ENCODE measurements at regions not wholly inside any gene's neighbourhood (a gene's known extent, or its start where the extent isn't known, plus 50 kb on each side); places are given as distances from the start of the nearest gene placed in this dataset.
"Not testable (repeated sequence)": the region's sequence is repeated elsewhere in the genome, so short reads cannot be mapped to it uniquely, and the experiment has no call there.

- DNase-seq = no peak
- no peaks in the 10 kb centered on the region for H3K27me3 ChIP-seq (ENCODE audit: control insufficient read depth in 3 of 3, insufficient read depth in 3 of 3, low read length in 2 of 3)
- ATAC-seq (ENCODE audit: insufficient read depth, low FRiP score) = no peak
- peak overlapping the region; percentile 6 for H3K4me3 ChIP-seq
- TF ChIP-seq, protein P1, sequence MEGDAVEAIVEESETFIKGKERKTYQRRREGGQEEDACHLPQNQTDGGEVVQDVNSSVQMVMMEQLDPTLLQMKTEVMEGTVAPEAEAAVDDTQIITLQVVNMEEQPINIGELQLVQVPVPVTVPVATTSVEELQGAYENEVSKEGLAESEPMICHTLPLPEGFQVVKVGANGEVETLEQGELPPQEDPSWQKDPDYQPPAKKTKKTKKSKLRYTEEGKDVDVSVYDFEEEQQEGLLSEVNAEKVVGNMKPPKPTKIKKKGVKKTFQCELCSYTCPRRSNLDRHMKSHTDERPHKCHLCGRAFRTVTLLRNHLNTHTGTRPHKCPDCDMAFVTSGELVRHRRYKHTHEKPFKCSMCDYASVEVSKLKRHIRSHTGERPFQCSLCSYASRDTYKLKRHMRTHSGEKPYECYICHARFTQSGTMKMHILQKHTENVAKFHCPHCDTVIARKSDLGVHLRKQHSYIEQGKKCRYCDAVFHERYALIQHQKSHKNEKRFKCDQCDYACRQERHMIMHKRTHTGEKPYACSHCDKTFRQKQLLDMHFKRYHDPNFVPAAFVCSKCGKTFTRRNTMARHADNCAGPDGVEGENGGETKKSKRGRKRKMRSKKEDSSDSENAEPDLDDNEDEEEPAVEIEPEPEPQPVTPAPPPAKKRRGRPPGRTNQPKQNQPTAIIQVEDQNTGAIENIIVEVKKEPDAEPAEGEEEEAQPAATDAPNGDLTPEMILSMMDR (IDR thresholded peaks at IDR 0.05; ENCODE audit: control extremely low read depth, extremely low read depth) = no peak
- no peak overlapping the region for H3K27ac ChIP-seq (ENCODE audit: low read depth in 1 of 2, low read length in 1 of 2)
- no peaks in the 10 kb centered on the region for H3K36me3 ChIP-seq (ENCODE audit: control insufficient read depth in 4 of 4, insufficient read depth in 4 of 4, low read length in 4 of 4)
- WGBS, 2 donors = 58 to 62% methylated on average over 2 of the region's 2 CpGs
- no peaks in the 10 kb centered on the region for H3K4me1 ChIP-seq (ENCODE audit: control insufficient read depth in 5 of 5, insufficient read depth in 5 of 5, low read length in 5 of 5)
- H3K9me3 ChIP-seq (ENCODE audit: control insufficient read depth in 4 of 4, insufficient read depth in 3 of 4, low read length in 3 of 4) = no peaks in the 10 kb centered on the region
- H3K9ac ChIP-seq (ENCODE audit: insufficient read depth in 1 of 2, low read length in 2 of 2) = no peak overlapping the region
These were observed 135.4 kb upstream of the KITLG start for GRCh38 chr12:88715673-88716072.

DNA sequence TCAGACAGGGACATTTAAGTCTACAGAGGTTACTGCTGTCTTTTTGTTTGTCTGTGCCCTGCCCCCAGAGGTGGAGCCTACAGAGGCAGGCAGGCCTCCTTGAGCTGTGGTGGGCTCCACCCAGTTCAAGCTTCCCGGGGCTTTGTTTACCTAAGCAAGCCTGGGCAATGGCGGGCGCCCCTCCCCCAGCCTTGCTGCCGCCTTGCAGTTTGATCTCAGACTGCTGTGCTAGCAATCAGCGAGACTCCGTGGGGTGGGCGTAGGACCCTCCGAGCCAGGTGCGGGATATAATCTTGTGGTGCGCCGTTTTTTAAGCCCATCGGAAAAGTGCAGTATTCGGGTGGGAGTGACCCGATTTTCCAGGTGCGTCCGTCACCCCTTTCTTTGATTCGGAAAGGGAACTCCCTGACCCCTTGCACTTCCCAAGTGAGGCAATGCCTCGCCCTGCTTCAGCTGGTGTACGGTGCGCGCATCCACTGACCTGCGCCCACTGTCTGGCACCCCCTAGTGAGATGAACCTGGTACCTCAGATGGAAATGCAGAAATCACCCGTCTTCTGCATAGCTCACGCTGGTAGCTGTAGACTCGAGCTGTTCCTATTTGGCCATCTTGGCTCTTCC lies 134.1 kb upstream of the KITLG start:
- not testable (repeated sequence) for H3K9ac ChIP-seq (ENCODE audit: insufficient read depth in 1 of 2, low read length in 2 of 2); H3K27ac ChIP-seq (ENCODE audit: low read depth in 1 of 2, low read length in 1 of 2); ATAC-seq (ENCODE audit: insufficient read depth, low FRiP score); H3K4me1 ChIP-seq (ENCODE audit: control insufficient read depth in 5 of 5, insufficient read depth in 5 of 5, low read length in 5 of 5); H3K4me3 ChIP-seq; H3K9me3 ChIP-seq (ENCODE audit: control insufficient read depth in 4 of 4, insufficient read depth in 3 of 4, low read length in 3 of 4); H3K36me3 ChIP-seq (ENCODE audit: control insufficient read depth in 4 of 4, insufficient read depth in 4 of 4, low read length in 4 of 4); H3K27me3 ChIP-seq (ENCODE audit: control insufficient read depth in 3 of 3, insufficient read depth in 3 of 3, low read length in 2 of 3); DNase-seq
- 93 to 94% methylated on average over 25 of the region's 25 CpGs for WGBS, 2 donors

DNA sequence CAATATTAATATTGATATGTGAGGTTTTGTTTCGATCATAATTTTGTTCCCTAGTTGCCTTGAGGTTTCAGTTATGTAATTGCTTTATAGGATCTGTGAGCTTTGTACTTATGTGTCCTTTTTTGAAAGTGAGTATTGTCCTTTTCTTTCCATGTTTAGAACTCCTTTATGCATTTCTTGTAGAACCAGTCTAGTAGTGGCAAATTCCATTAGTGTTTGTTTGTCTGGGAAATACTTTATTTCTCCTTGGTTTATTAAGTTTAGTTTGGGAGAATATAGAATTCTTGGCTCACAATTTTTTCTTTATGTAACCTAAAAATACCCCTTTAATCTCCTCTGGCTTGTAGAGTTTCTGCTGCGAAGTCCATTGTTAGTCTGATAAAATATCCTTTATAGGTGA lies 127.5 kb upstream of the KITLG start:
- 90 to 95% methylated on average over 2 of the region's 2 CpGs for WGBS, 2 donors
- no peak overlapping the region for H3K9ac ChIP-seq (ENCODE audit: insufficient read depth in 1 of 2, low read length in 2 of 2)
- TF ChIP-seq, protein P1 (IDR thresholded peaks at IDR 0.05; ENCODE audit: control extremely low read depth, extremely low read depth) = no peak

GRCh38 chr12:88706286-88706685 lies 126.0 kb upstream of the KITLG start:
- ATAC-seq (ENCODE audit: insufficient read depth, low FRiP score) = no peak
- Histone ChIP-seq H3K36me3 (ENCODE audit: control insufficient read depth in 4 of 4, insufficient read depth in 4 of 4, low read length in 4 of 4) (no peaks in the 10 kb centered on the region), H3K4me3 (no peak overlapping the region), H3K9ac (ENCODE audit: insufficient read depth in 1 of 2, low read length in 2 of 2) (no peak overlapping the region), H3K27me3 (ENCODE audit: control insufficient read depth in 3 of 3, insufficient read depth in 3 of 3, low read length in 2 of 3) (no peaks in the 10 kb centered on the region), H3K27ac (ENCODE audit: low read depth in 1 of 2, low read length in 1 of 2) (no peak overlapping the region), H3K9me3 (ENCODE audit: control insufficient read depth in 4 of 4, insufficient read depth in 3 of 4, low read length in 3 of 4) (no peaks in the 10 kb centered on the region), H3K4me1 (ENCODE audit: control insufficient read depth in 5 of 5, insufficient read depth in 5 of 5, low read length in 5 of 5) (no peaks in the 10 kb centered on the region)
- TF ChIP-seq, protein P1 (IDR thresholded peaks at IDR 0.05; ENCODE audit: control extremely low read depth, extremely low read depth) = no peak
- no peak for DNase-seq

More for the DNA sequence above, 127.5 kb upstream of the KITLG start:
- Histone ChIP-seq H3K4me3 (no peak overlapping the region), H3K36me3 (ENCODE audit: control insufficient read depth in 4 of 4, insufficient read depth in 4 of 4, low read length in 4 of 4) (no peaks in the 10 kb centered on the region), H3K27ac (ENCODE audit: low read depth in 1 of 2, low read length in 1 of 2) (no peak overlapping the region), H3K9me3 (ENCODE audit: control insufficient read depth in 4 of 4, insufficient read depth in 3 of 4, low read length in 3 of 4) (no peaks in the 10 kb centered on the region), H3K27me3 (ENCODE audit: control insufficient read depth in 3 of 3, insufficient read depth in 3 of 3, low read length in 2 of 3) (no peaks in the 10 kb centered on the region), H3K4me1 (ENCODE audit: control insufficient read depth in 5 of 5, insufficient read depth in 5 of 5, low read length in 5 of 5) (no peaks in the 10 kb centered on the region)
- ATAC-seq (ENCODE audit: insufficient read depth, low FRiP score) (no peak), DNase-seq (no peak)

All from lung (tissue), 11 donors.